H9 (cell line): ENCODE measurements at regions not wholly inside any gene's neighbourhood (a gene's known extent, or its start where the extent isn't known, plus 50 kb on each side); places are given as distances from the start of the nearest gene placed in this dataset.

Experiments
- DNase-seq: peaks from one replicate; pipeline ENCODE4 v3.0.0-alpha.2; 2017
- H2AFZ ChIP-seq: one replicate; pipeline ENCODE4 v1.6.1; 2013; ENCODE audit warnings: mild to moderate bottlenecking, low read length, control low read depth, moderate library complexity
- H2AK5ac ChIP-seq: 2 replicates; pipeline ENCODE4 v1.6.1; 2013; ENCODE audit warnings: low read length, control low read depth, mixed read lengths; ENCODE audit not compliant: insufficient read length
- H2BK120ac ChIP-seq: one replicate; pipeline ENCODE4 v1.6.1; 2013; ENCODE audit warnings: low read depth, mild to moderate bottlenecking, low read length, control low read depth, inconsistent platforms; ENCODE audit not compliant: poor library complexity, severe bottlenecking
- H2BK12ac ChIP-seq: 2 replicates; pipeline ENCODE4 v1.6.1; 2013; ENCODE audit warnings: low read length, control low read depth, mixed read lengths, low read depth; ENCODE audit not compliant: insufficient read length
- H2BK15ac ChIP-seq: 2 replicates; pipeline ENCODE4 v1.6.1; 2013; ENCODE audit warnings: low read depth, low read length, control low read depth
- H2BK20ac ChIP-seq: one replicate; pipeline ENCODE4 v1.6.1; 2013; ENCODE audit warnings: low read depth, mild to moderate bottlenecking, low read length, control low read depth, inconsistent platforms; ENCODE audit not compliant: poor library complexity, severe bottlenecking
- H2BK5ac ChIP-seq: 2 replicates; pipeline ENCODE4 v1.6.1; 2013; ENCODE audit warnings: low read length, control low read depth, mixed read lengths; ENCODE audit not compliant: insufficient read length
- H3K14ac ChIP-seq: 2 replicates; pipeline ENCODE4 v1.6.1; 2013; ENCODE audit warnings: low read length, control low read depth; ENCODE audit not compliant: insufficient read depth
- H3K18ac ChIP-seq: 2 replicates; pipeline ENCODE4 v1.6.1; 2013; ENCODE audit warnings: low read depth, mild to moderate bottlenecking, mixed read lengths, low read length, control low read depth; ENCODE audit not compliant: insufficient read length
- H3K23ac ChIP-seq: 2 replicates; pipeline ENCODE4 v1.6.1; 2013; ENCODE audit warnings: low read length, control low read depth, mixed read lengths, low read depth; ENCODE audit not compliant: insufficient read length
- H3K23me2 ChIP-seq: 2 replicates; pipeline ENCODE4 v1.6.1; 2013; ENCODE audit warnings: low read depth, mild to moderate bottlenecking, mixed read lengths, low read length, control low read depth; ENCODE audit not compliant: insufficient read length, poor library complexity, severe bottlenecking
- H3K27ac ChIP-seq: 2 replicates; pipeline ENCODE4 v1.5.1; 2013; ENCODE audit warnings: low read length, control low read depth, mixed read lengths, low read depth; ENCODE audit not compliant: insufficient read length
- H3K27me3 ChIP-seq: 2 replicates; pipeline ENCODE4 v1.6.1; 2013; ENCODE audit warnings: low read length, control low read depth, inconsistent platforms; ENCODE audit not compliant: insufficient read depth
- H3K4ac ChIP-seq: 2 replicates; pipeline ENCODE4 v1.6.1; 2013; ENCODE audit warnings: low read depth, mild to moderate bottlenecking, control low read depth, inconsistent platforms, low read length, moderate library complexity
- H3K4me1 ChIP-seq: 2 replicates; pipeline ENCODE4 v1.6.1; 2013; ENCODE audit warnings: low read length, control low read depth, inconsistent platforms; ENCODE audit not compliant: insufficient read depth
- H3K4me2 ChIP-seq: 2 replicates; pipeline ENCODE4 v1.6.1; 2013; ENCODE audit warnings: low read length, control low read depth, mixed read lengths; ENCODE audit not compliant: insufficient read length, insufficient read depth
- H3K56ac ChIP-seq: 2 replicates; pipeline ENCODE4 v1.6.1; 2013; ENCODE audit warnings: low read depth, mild to moderate bottlenecking, mixed read lengths, low read length, control low read depth; ENCODE audit not compliant: insufficient read length
- H3K79me1 ChIP-seq: 2 replicates; pipeline ENCODE4 v1.6.1; 2013; ENCODE audit warnings: low read depth, mild to moderate bottlenecking, moderate library complexity, low read length, control low read depth, inconsistent platforms; ENCODE audit not compliant: insufficient read depth, poor library complexity, severe bottlenecking
- H3K79me2 ChIP-seq: 2 replicates; pipeline ENCODE4 v1.6.1; 2013; ENCODE audit warnings: low read length, control low read depth, inconsistent platforms; ENCODE audit not compliant: insufficient read depth
- H3K9ac ChIP-seq: 2 replicates; pipeline ENCODE4 v1.6.1; 2013; ENCODE audit warnings: low read length, control low read depth, mixed read lengths; ENCODE audit not compliant: insufficient read length; ENCODE audit errors: extremely low read depth
- H3K9me3 ChIP-seq: one replicate; pipeline ENCODE4 v1.6.1; 2013; ENCODE audit warnings: low read depth, low read length, inconsistent platforms; ENCODE audit not compliant: control insufficient read depth
- H3T11ph ChIP-seq: one replicate; pipeline ENCODE4 v1.6.1; 2013; ENCODE audit warnings: mild to moderate bottlenecking, low read length, control low read depth, inconsistent platforms
- H4K20me1 ChIP-seq: one replicate; pipeline ENCODE4 v1.6.1; 2013; ENCODE audit not compliant: control insufficient read depth, insufficient read length, insufficient read depth
- H4K5ac ChIP-seq: 2 replicates; pipeline ENCODE4 v1.6.1; 2013; ENCODE audit warnings: low read depth, mild to moderate bottlenecking, mixed read lengths, low read length, control low read depth; ENCODE audit not compliant: insufficient read length
- H4K8ac ChIP-seq: replicated peaks from 2 replicates; pipeline ENCODE4 v1.6.1; 2013; ENCODE audit warnings: low read length, control low read depth, mixed read lengths, low read depth; ENCODE audit not compliant: insufficient read length
- H4K91ac ChIP-seq: 2 replicates; pipeline ENCODE4 v1.6.1; 2013; ENCODE audit warnings: low read depth, mild to moderate bottlenecking, moderate library complexity, mixed read lengths, low read length, control low read depth; ENCODE audit not compliant: insufficient read length
- H3K27ac Mint-ChIP-seq, 3 experiments: 2 replicates in 2 of 3; 3 replicates in 1 of 3; pipeline ENCODE4 v1.8.0; 2020 to 2021; ENCODE audit warnings: mixed read lengths in 3 of 3, mild to moderate bottlenecking in 1 of 3, moderate library complexity in 1 of 3
- H3K27me3 Mint-ChIP-seq: 2 replicates; pipeline ENCODE4 v1.8.0; 2021; ENCODE audit warnings: low read depth, mild to moderate bottlenecking, moderate library complexity, mixed read lengths
- H3K36me3 Mint-ChIP-seq, 3 experiments: 2 replicates in 2 of 3; 3 replicates in 1 of 3; pipeline ENCODE4 v1.8.0; 2020 to 2021; ENCODE audit warnings: low read depth in 3 of 3, mixed read lengths in 3 of 3; ENCODE audit not compliant: insufficient read depth in 1 of 3
- H3K4me1 Mint-ChIP-seq, 2 experiments: 2 replicates each; pipeline ENCODE4 v1.8.0; 2020; ENCODE audit warnings: mixed read lengths in 2 of 2
- H3K4me3 Mint-ChIP-seq, 2 experiments: 2 replicates in 1 of 2; 3 replicates in 1 of 2; pipeline ENCODE4 v1.8.0; 2020 to 2021; ENCODE audit warnings: mild to moderate bottlenecking in 2 of 2, mixed read lengths in 2 of 2, moderate library complexity in 1 of 2
- H3K9me3 Mint-ChIP-seq, 2 experiments: 2 replicates in 1 of 2; 3 replicates in 1 of 2; pipeline ENCODE4 v1.8.0; 2020; ENCODE audit warnings: mild to moderate bottlenecking in 2 of 2, mixed read lengths in 2 of 2, moderate library complexity in 1 of 2
- CTCF ChIP-seq: fragments of 200-600 bp; sonication (generic); conservative IDR thresholded peaks from 3 replicates; pipeline ENCODE4 v1.8.0; 2021; ENCODE audit warnings: antibody characterized with exemption, mild to moderate bottlenecking

GRCh38 chr4:104944596-104944995, 202.1 kb upstream of the TET2 start:
- H3K14ac ChIP-seq: no peak overlapping the region
- H3K4me2 ChIP-seq: no peak overlapping the region
- H2BK5ac ChIP-seq: no peak overlapping the region
- H4K5ac ChIP-seq: no peak overlapping the region
- H3K27me3 ChIP-seq: no peaks in the 10 kb centered on the region
- no peak overlapping the region for H4K8ac ChIP-seq
- Mint-ChIP-seq H3K4me3 (no peak overlapping the region), H3K4me1 (no peaks in the 10 kb centered on the region), H3K27ac (no peak overlapping the region), H3K27me3 (peaks cover 7% of the 10 kb centered on the region; the same call in 1 of the 2 replicates), H3K36me3 (no peaks in the 10 kb centered on the region), H3K9me3 (no peaks in the 10 kb centered on the region; a peak in 1 of 5 replicates)
- no peaks in the 10 kb centered on the region for H4K20me1 ChIP-seq
- no peaks in the 10 kb centered on the region for H3K9me3 ChIP-seq
- no peak overlapping the region for H3K27ac ChIP-seq
- H3K4me1 ChIP-seq: no peaks in the 10 kb centered on the region
- H2AK5ac ChIP-seq: no peak overlapping the region
- no peak overlapping the region for H3K18ac ChIP-seq
- no peak for DNase-seq
- no peaks in the 10 kb centered on the region for H3K79me1 ChIP-seq
- H2BK120ac ChIP-seq: no peak overlapping the region
- H3K56ac ChIP-seq: no peak overlapping the region
- no peak overlapping the region for H3T11ph ChIP-seq
- no peak overlapping the region for H4K91ac ChIP-seq
- H3K9ac ChIP-seq: no peak overlapping the region
- no peaks in the 10 kb centered on the region for H3K23me2 ChIP-seq
- no peak overlapping the region for H2BK12ac ChIP-seq
- no peak overlapping the region for H2AFZ ChIP-seq
- H2BK20ac ChIP-seq: no peak overlapping the region
- H3K23ac ChIP-seq: no peak overlapping the region
- TF ChIP-seq CTCF: no peak
- H3K4ac ChIP-seq: no peak overlapping the region
- no peak overlapping the region for H2BK15ac ChIP-seq
- no peaks in the 10 kb centered on the region for H3K79me2 ChIP-seq
